Suprapubic skin (tissue), 4 donors: ENCODE measurements at regions not wholly inside any gene's neighbourhood (a gene's known extent, or its start where the extent isn't known, plus 50 kb on each side); places are given as distances from the start of the nearest gene placed in this dataset.

ENCODE experiments used
- DNase-seq, 2 donors: peaks; one replicate each; pipeline ENCODE4 v3.0.0-alpha.2; 2019; ENCODE audit warnings: low spot score in 2 of 2
- H3K27ac ChIP-seq: fragments of 200-600 bp; sonication (generic); one replicate; pipeline ENCODE4 v1.5.1; 2019
- H3K27me3 ChIP-seq: fragments of 200-600 bp; sonication (generic); one replicate; pipeline ENCODE4 v1.5.1; 2019
- H3K36me3 ChIP-seq: fragments of 200-600 bp; sonication (generic); one replicate; pipeline ENCODE4 v1.5.1; 2019
- H3K4me1 ChIP-seq: fragments of 200-600 bp; sonication (generic); one replicate; pipeline ENCODE4 v1.5.1; 2019
- H3K4me3 ChIP-seq: fragments of 200-600 bp; sonication (generic); one replicate; pipeline ENCODE4 v1.5.1; 2019; ENCODE audit warnings: mild to moderate bottlenecking
- H3K9me3 ChIP-seq: fragments of 200-600 bp; sonication (generic); one replicate; pipeline ENCODE4 v1.5.1; 2019
- CTCF ChIP-seq, 2 donors: fragments of 200-600 bp in 1 of 2; fragments of 450-650 bp in 1 of 2; sonication (generic) in 1 of 2; IDR thresholded peaks; one replicate each; pipeline ENCODE4 v1.5.1; 2016 to 2019; ENCODE audit warnings: antibody characterized with exemption in 2 of 2, mild to moderate bottlenecking in 1 of 2, moderate library complexity in 1 of 2
- EP300 ChIP-seq: sonication (generic); formaldehyde crosslinking; IDR thresholded peaks from one replicate; pipeline ENCODE4 v1.6.1; 2017; ENCODE audit warnings: antibody characterized with exemption
- POLR2A ChIP-seq, 2 donors: fragments of 450-650 bp; IDR thresholded peaks; one replicate each; pipeline ENCODE4 v1.6.1; 2017; ENCODE audit warnings: antibody characterized with exemption in 2 of 2, mild to moderate bottlenecking in 2 of 2, moderate library complexity in 2 of 2
- POLR2AphosphoS5 ChIP-seq, 3 donors: sonication (generic); formaldehyde crosslinking; IDR thresholded peaks; one replicate each; pipeline ENCODE4 v1.6.1; 2017; ENCODE audit warnings: antibody characterized with exemption in 3 of 3
- WGBS: methylation state at CpG from one replicate; pipeline ENCODE4 v1.1.5; 2018; 5-methylcytosine and 5-hydroxymethylcytosine counted together

- no peaks in the 10 kb centered on the region for H3K4me1 ChIP-seq
Measured at GRCh38 chr14:53861781-53862180, 94.8 kb downstream of the BMP4 start.

GRCh38 chr14:53858345-53858684 lies 98.3 kb downstream of the BMP4 start:
- DNase-seq, result no peak
- no peak overlapping the region for H3K4me3 ChIP-seq
- WGBS, result 100% methylated on average over 1 of the region's 1 CpG

More at GRCh38 chr14:53861781-53862180, 94.8 kb downstream of the BMP4 start:
- Histone ChIP-seq H3K9me3 (no peaks in the 10 kb centered on the region), H3K4me3 (no peak overlapping the region), H3K36me3 (no peaks in the 10 kb centered on the region), H3K27ac (no peak overlapping the region), H3K27me3 (peaks cover 9% of the 10 kb centered on the region)
- WGBS, result 89% methylated on average over 5 of the region's 5 CpGs
- no peak for DNase-seq
- TF ChIP-seq POLR2A (IDR thresholded peaks at IDR 0.05), result no peak

GRCh38 chr14:53857625-53858344 lies 98.8 kb downstream of the BMP4 start:
- 80% methylated on average over 5 of the region's 5 CpGs for WGBS
- no peak for DNase-seq
- Histone ChIP-seq H3K4me1 (no peaks in the 10 kb centered on the region), H3K27me3 (peaks cover 9% of the 10 kb centered on the region), H3K27ac (no peak overlapping the region), H3K4me3 (no peak overlapping the region), H3K36me3 (no peaks in the 10 kb centered on the region), H3K9me3 (no peaks in the 10 kb centered on the region)
- TF ChIP-seq POLR2A (IDR thresholded peaks at IDR 0.05) (no peak), CTCF (IDR thresholded peaks at IDR 0.05) (no peak), POLR2AphosphoS5 (IDR thresholded peaks at IDR 0.05) (no peak), EP300 (no peak)

More at GRCh38 chr14:53858345-53858684, 98.3 kb downstream of the BMP4 start:
- TF ChIP-seq POLR2AphosphoS5 (IDR thresholded peaks at IDR 0.05) (no peak), CTCF (IDR thresholded peaks at IDR 0.05) (no peak)
- Histone ChIP-seq H3K4me1 (no peaks in the 10 kb centered on the region), H3K9me3 (no peaks in the 10 kb centered on the region), H3K27ac (no peak overlapping the region), H3K27me3 (peaks cover 9% of the 10 kb centered on the region), H3K36me3 (no peaks in the 10 kb centered on the region)

- H3K36me3 ChIP-seq, result no peaks in the 10 kb centered on the region
- peaks cover 9% of the 10 kb centered on the region for H3K27me3 ChIP-seq
- H3K27ac ChIP-seq, result no peak overlapping the region
- 68% methylated on average over 2 of the region's 2 CpGs for WGBS
- H3K4me3 ChIP-seq, result no peak overlapping the region
- no peaks in the 10 kb centered on the region for H3K4me1 ChIP-seq
- DNase-seq, result no peak
- H3K9me3 ChIP-seq, result no peaks in the 10 kb centered on the region
- TF ChIP-seq POLR2A (IDR thresholded peaks at IDR 0.05), result no peak
- no peak for TF ChIP-seq POLR2AphosphoS5 (IDR thresholded peaks at IDR 0.05)
- TF ChIP-seq EP300, result no peak
- no peak for TF ChIP-seq CTCF (IDR thresholded peaks at IDR 0.05)
Measured at GRCh38 chr14:53855574-53855973, 101.1 kb downstream of the BMP4 start.

GRCh38 chr14:53855127-53855526 lies 101.5 kb downstream of the BMP4 start:
- DNase-seq, result no peak
- TF ChIP-seq EP300, result no peak
- TF ChIP-seq CTCF (IDR thresholded peaks at IDR 0.05), result no peak
- no peak for TF ChIP-seq POLR2A (IDR thresholded peaks at IDR 0.05)
- TF ChIP-seq POLR2AphosphoS5 (IDR thresholded peaks at IDR 0.05), result no peak
- no peak overlapping the region for H3K27ac ChIP-seq

More at GRCh38 chr14:53855127-53855526, 101.5 kb downstream of the BMP4 start:
- Histone ChIP-seq H3K4me1 (no peaks in the 10 kb centered on the region), H3K27me3 (peaks cover 9% of the 10 kb centered on the region), H3K4me3 (no peak overlapping the region), H3K36me3 (no peaks in the 10 kb centered on the region), H3K9me3 (no peaks in the 10 kb centered on the region)
